Sigmoid colon (tissue), 4 donors: ENCODE measurements at regions not wholly inside any gene's neighbourhood (a gene's known extent, or its start where the extent isn't known, plus 50 kb on each side); places are given as distances from the start of the nearest gene placed in this dataset.

Experiments used
- POLR2A ChIP-seq, 2 donors: fragments of 450-650 bp; IDR thresholded peaks; one replicate each; pipeline ENCODE4 v1.6.1; 2016; ENCODE audit warnings: antibody characterized with exemption in 2 of 2, mild to moderate bottlenecking in 2 of 2, moderate library complexity in 2 of 2
- POLR2AphosphoS5 ChIP-seq, 4 donors: sonication (generic); formaldehyde crosslinking; IDR thresholded peaks; one replicate each; pipeline ENCODE4 v1.6.1; 2017; ENCODE audit warnings: antibody characterized with exemption in 4 of 4
- TF ChIP-seq, protein P1 (sequence below), 4 experiments: fragments of 450-650 bp in 3 of 4; fragments of 200-600 bp in 1 of 4; IDR thresholded peaks; one replicate each; pipeline ENCODE4 v1.5.1; 2016 to 2019; ENCODE audit warnings: antibody characterized with exemption in 4 of 4, mild to moderate bottlenecking in 3 of 4, moderate library complexity in 2 of 4

DNA sequence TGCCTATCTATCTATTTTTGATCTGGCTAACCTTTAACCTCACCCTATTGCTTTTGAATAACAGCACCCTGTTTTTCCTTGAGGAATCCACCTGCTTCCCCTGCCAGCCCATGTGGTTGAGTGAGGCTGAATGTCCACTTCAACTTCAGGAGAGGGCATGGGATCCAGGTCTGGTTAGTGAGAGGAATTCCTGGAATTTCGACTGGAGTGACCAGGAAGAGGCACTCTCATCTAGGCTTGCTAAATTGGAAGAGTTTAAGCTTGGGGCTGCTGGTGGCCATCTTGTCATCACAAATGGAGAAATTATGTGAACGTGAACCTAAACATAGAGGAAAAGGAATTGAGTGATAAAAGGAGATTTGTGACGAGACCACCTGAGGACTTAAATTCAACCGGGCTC lies 322.1 kb downstream of the OSTF1 start:
- TF ChIP-seq, protein P1, sequence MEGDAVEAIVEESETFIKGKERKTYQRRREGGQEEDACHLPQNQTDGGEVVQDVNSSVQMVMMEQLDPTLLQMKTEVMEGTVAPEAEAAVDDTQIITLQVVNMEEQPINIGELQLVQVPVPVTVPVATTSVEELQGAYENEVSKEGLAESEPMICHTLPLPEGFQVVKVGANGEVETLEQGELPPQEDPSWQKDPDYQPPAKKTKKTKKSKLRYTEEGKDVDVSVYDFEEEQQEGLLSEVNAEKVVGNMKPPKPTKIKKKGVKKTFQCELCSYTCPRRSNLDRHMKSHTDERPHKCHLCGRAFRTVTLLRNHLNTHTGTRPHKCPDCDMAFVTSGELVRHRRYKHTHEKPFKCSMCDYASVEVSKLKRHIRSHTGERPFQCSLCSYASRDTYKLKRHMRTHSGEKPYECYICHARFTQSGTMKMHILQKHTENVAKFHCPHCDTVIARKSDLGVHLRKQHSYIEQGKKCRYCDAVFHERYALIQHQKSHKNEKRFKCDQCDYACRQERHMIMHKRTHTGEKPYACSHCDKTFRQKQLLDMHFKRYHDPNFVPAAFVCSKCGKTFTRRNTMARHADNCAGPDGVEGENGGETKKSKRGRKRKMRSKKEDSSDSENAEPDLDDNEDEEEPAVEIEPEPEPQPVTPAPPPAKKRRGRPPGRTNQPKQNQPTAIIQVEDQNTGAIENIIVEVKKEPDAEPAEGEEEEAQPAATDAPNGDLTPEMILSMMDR (IDR thresholded peaks at IDR 0.05) = no peak
- TF ChIP-seq POLR2AphosphoS5 (IDR thresholded peaks at IDR 0.05) (no peak), POLR2A (IDR thresholded peaks at IDR 0.05) (no peak)
